HEK293T (cell line): ENCODE measurements at regions not wholly inside any gene's neighbourhood (a gene's known extent, or its start where the extent isn't known, plus 50 kb on each side); places are given as distances from the start of the nearest gene placed in this dataset.

ENCODE experiments used
- BHLHE40 ChIP-seq: fragments of 450-650 bp; IDR thresholded peaks from 2 replicates; pipeline ENCODE4 v1.6.1; 2016; ENCODE audit warnings: mild to moderate bottlenecking, moderate library complexity, borderline replicate concordance
- ELF4 ChIP-seq: fragments of 450-650 bp; IDR thresholded peaks from 2 replicates; pipeline ENCODE4 v1.6.1; 2017; ENCODE audit warnings: antibody characterized with exemption
- FOXA1 ChIP-seq: fragments of 450-650 bp; IDR thresholded peaks from 2 replicates; pipeline ENCODE4 v1.6.1; 2016; ENCODE audit warnings: mild to moderate bottlenecking
- FOXK2 ChIP-seq: fragments of 450-650 bp; IDR thresholded peaks from 2 replicates; pipeline ENCODE4 v1.6.1; 2016; ENCODE audit warnings: mild to moderate bottlenecking
- FOXM1 ChIP-seq: fragments of 450-650 bp; IDR thresholded peaks from 2 replicates; pipeline ENCODE4 v1.6.1; 2017; ENCODE audit warnings: mild to moderate bottlenecking, borderline replicate concordance
- PKNOX1 ChIP-seq: fragments of 450-650 bp; IDR thresholded peaks from 2 replicates; pipeline ENCODE4 v1.6.1; 2016
- SP1 ChIP-seq: fragments of 450-650 bp; IDR thresholded peaks from 2 replicates; pipeline ENCODE4 v1.6.1; 2017
- SUZ12 ChIP-seq: fragments of 450-650 bp; IDR thresholded peaks from 2 replicates; pipeline ENCODE4 v1.6.1; 2016; ENCODE audit warnings: mild to moderate bottlenecking
- TARDBP ChIP-seq: fragments of 450-650 bp; IDR thresholded peaks from 2 replicates; pipeline ENCODE4 v1.6.1; 2016
- ZNF384 ChIP-seq: fragments of 450-650 bp; IDR thresholded peaks from 2 replicates; pipeline ENCODE4 v1.6.1; 2016

GRCh38 chr2:129231924-129232323 is 747.5 kb upstream of the RAB6C start:
- TF ChIP-seq PKNOX1 (no peak), ELF4 (no peak), TARDBP (no peak), BHLHE40 (no peak), FOXK2 (no peak), FOXA1 (no peak), FOXM1 (no peak), SUZ12 (no peak), SP1 (no peak), ZNF384 (no peak)
